Liver (tissue), 7 donors: ENCODE measurements at regions not wholly inside any gene's neighbourhood (a gene's known extent, or its start where the extent isn't known, plus 50 kb on each side); places are given as distances from the start of the nearest gene placed in this dataset.

Source experiments
- DNase-seq: peaks from one replicate; pipeline ENCODE4 v3.0.0-alpha.2; 2017; ENCODE audit warnings: low spot score
- H3K27ac ChIP-seq, 2 donors: one replicate each; pipeline ENCODE4 v1.7.0; 2013; ENCODE audit warnings: inconsistent platforms in 2 of 2, low read length in 2 of 2, control low read depth in 1 of 2, low read depth in 1 of 2, mild to moderate bottlenecking in 1 of 2
- H3K27me3 ChIP-seq, 4 donors: one replicate each; pipeline versions ENCODE4 v1.6.1 to v1.7.0; 2013; ENCODE audit warnings: low read length in 3 of 4, inconsistent platforms in 1 of 4, mild to moderate bottlenecking in 1 of 4, moderate library complexity in 1 of 4; ENCODE audit not compliant: control insufficient read depth in 4 of 4, insufficient read depth in 4 of 4
- H3K36me3 ChIP-seq, 4 donors: one replicate each; pipeline versions ENCODE4 v1.6.1 to v1.7.0; 2013; ENCODE audit warnings: low read length in 3 of 4, mild to moderate bottlenecking in 3 of 4, low read depth in 1 of 4, moderate library complexity in 1 of 4; ENCODE audit not compliant: control insufficient read depth in 4 of 4, insufficient read depth in 3 of 4
- H3K4me1 ChIP-seq, 4 donors: one replicate each; pipeline versions ENCODE4 v1.6.1 to v1.7.0; 2013; ENCODE audit warnings: low read length in 3 of 4, mild to moderate bottlenecking in 3 of 4, moderate library complexity in 1 of 4; ENCODE audit not compliant: control insufficient read depth in 4 of 4, insufficient read depth in 4 of 4
- H3K4me3 ChIP-seq, 3 donors: one replicate each; pipeline versions ENCODE4 v1.6.1 to v1.7.0; 2013; ENCODE audit warnings: low read length in 3 of 3, control low read depth in 1 of 3, low read depth in 1 of 3, mild to moderate bottlenecking in 1 of 3
- H3K9ac ChIP-seq, 2 donors: one replicate each; pipeline ENCODE4 v1.7.0; 2013; ENCODE audit warnings: low read length in 2 of 2, mild to moderate bottlenecking in 2 of 2, moderate library complexity in 2 of 2, control low read depth in 1 of 2, low read depth in 1 of 2
- H3K9me3 ChIP-seq, 4 donors: one replicate each; pipeline versions ENCODE4 v1.6.1 to v1.7.0; 2013; ENCODE audit warnings: low read length in 3 of 4; ENCODE audit not compliant: control insufficient read depth in 4 of 4
- ATF3 ChIP-seq: IDR thresholded peaks from 2 replicates; pipeline ENCODE4 v1.6.1; 2016; ENCODE audit warnings: antibody characterized with exemption
- FOXA1 ChIP-seq: IDR thresholded peaks from 2 replicates; pipeline ENCODE4 v1.6.1; 2016; ENCODE audit warnings: antibody characterized with exemption
- FOXA2 ChIP-seq: IDR thresholded peaks from 2 replicates; pipeline ENCODE4 v1.6.1; 2016; ENCODE audit warnings: antibody characterized with exemption
- GABPA ChIP-seq, 2 donors: IDR thresholded peaks in 1 of 2; conservative IDR thresholded peaks in 1 of 2; 2 replicates each; pipeline ENCODE4 v1.6.1; 2016; ENCODE audit warnings: antibody characterized with exemption in 2 of 2, mild to moderate bottlenecking in 1 of 2, moderate library complexity in 1 of 2
- HNF4A ChIP-seq, 2 donors: conservative IDR thresholded peaks; 2 replicates each; pipeline ENCODE4 v1.6.1; 2016; ENCODE audit warnings: antibody characterized with exemption in 2 of 2, mild to moderate bottlenecking in 2 of 2
- MAX ChIP-seq: IDR thresholded peaks from 2 replicates; pipeline ENCODE4 v1.6.1; 2016; ENCODE audit warnings: antibody characterized with exemption
- NR2F2 ChIP-seq: IDR thresholded peaks from 2 replicates; pipeline ENCODE4 v1.6.1; 2016; ENCODE audit warnings: antibody characterized with exemption
- REST ChIP-seq: IDR thresholded peaks from 2 replicates; pipeline ENCODE4 v1.6.1; 2016; ENCODE audit warnings: antibody characterized with exemption, mild to moderate bottlenecking
- RXRA ChIP-seq, 2 donors: IDR thresholded peaks; 2 replicates each; pipeline ENCODE4 v1.6.1; 2017 to 2018; ENCODE audit warnings: antibody characterized with exemption in 2 of 2, mild to moderate bottlenecking in 1 of 2
- SP1 ChIP-seq: IDR thresholded peaks from 2 replicates; pipeline ENCODE4 v1.6.1; 2018; ENCODE audit warnings: antibody characterized with exemption, mild to moderate bottlenecking
- TAF1 ChIP-seq: conservative IDR thresholded peaks from 2 replicates; pipeline ENCODE4 v1.6.1; 2016; ENCODE audit warnings: antibody characterized with exemption, mild to moderate bottlenecking
- YY1 ChIP-seq: IDR thresholded peaks from 2 replicates; pipeline ENCODE4 v1.6.1; 2016; ENCODE audit warnings: antibody characterized with exemption, mild to moderate bottlenecking
- ZBTB33 ChIP-seq: IDR thresholded peaks from 2 replicates; pipeline ENCODE4 v1.6.1; 2016; ENCODE audit warnings: antibody characterized with exemption
- WGBS: extraction: QIAGEN DNeasy Blood & Tissue Kit; methylation state at CpG from one replicate; pipeline ENCODE4 v1.1.7; 2013; 5-methylcytosine and 5-hydroxymethylcytosine counted together
- donor health status: healthy.
- donor health status: healthy.
- donor health status: healthy.
- donor health status: healthy.

GRCh38 chr20:10770753-10771152 lies 97.0 kb upstream of the JAG1 start:
- H3K9ac ChIP-seq, result no peak overlapping the region
- no peak for TF ChIP-seq GABPA (IDR thresholded peaks at IDR 0.05 in 1 of 2, conservative IDR thresholded peaks at IDR 0.05 in 1 of 2)
- TF ChIP-seq ZBTB33, result no peak
- TF ChIP-seq TAF1, result no peak
- TF ChIP-seq HNF4A (conservative IDR thresholded peaks at IDR 0.05), result no peak
- TF ChIP-seq REST, result no peak
- no peak for TF ChIP-seq SP1
- TF ChIP-seq YY1, result no peak
- TF ChIP-seq MAX, result no peak
- no peak for TF ChIP-seq NR2F2
- no peak for TF ChIP-seq FOXA2
- no peak for TF ChIP-seq ATF3
- no peak for TF ChIP-seq FOXA1
- no peak for TF ChIP-seq RXRA (IDR thresholded peaks at IDR 0.05)
- no peak overlapping the region for H3K27ac ChIP-seq
- no peaks in the 10 kb centered on the region for H3K9me3 ChIP-seq
- WGBS, result 85% methylated on average over 3 of the region's 3 CpGs
- DNase-seq, result no peak
- no peak overlapping the region for H3K4me3 ChIP-seq
- H3K27me3 ChIP-seq, result no peaks in the 10 kb centered on the region
- no peaks in the 10 kb centered on the region for H3K4me1 ChIP-seq
- H3K36me3 ChIP-seq, result no peaks in the 10 kb centered on the region

- DNase-seq, result no peak
- TF ChIP-seq MAX (no peak), TAF1 (no peak), NR2F2 (no peak), RXRA (IDR thresholded peaks at IDR 0.05) (no peak), HNF4A (conservative IDR thresholded peaks at IDR 0.05) (no peak), YY1 (no peak), REST (no peak)
- Histone ChIP-seq H3K9me3 (no peaks in the 10 kb centered on the region), H3K4me1 (no peaks in the 10 kb centered on the region), H3K4me3 (no peak overlapping the region), H3K9ac (no peak overlapping the region), H3K27ac (no peak overlapping the region), H3K36me3 (no peaks in the 10 kb centered on the region), H3K27me3 (no peaks in the 10 kb centered on the region)
- 91% methylated on average over 1 of the region's 1 CpG for WGBS
Observed at GRCh38 chr20:10771435-10772140, 97.8 kb upstream of the JAG1 start.
